ENCODE measurements at regions not wholly inside any gene's neighbourhood (a gene's known extent, or its start where the extent isn't known, plus 50 kb on each side); places are given as distances from the start of the nearest gene placed in this dataset.

DNA sequence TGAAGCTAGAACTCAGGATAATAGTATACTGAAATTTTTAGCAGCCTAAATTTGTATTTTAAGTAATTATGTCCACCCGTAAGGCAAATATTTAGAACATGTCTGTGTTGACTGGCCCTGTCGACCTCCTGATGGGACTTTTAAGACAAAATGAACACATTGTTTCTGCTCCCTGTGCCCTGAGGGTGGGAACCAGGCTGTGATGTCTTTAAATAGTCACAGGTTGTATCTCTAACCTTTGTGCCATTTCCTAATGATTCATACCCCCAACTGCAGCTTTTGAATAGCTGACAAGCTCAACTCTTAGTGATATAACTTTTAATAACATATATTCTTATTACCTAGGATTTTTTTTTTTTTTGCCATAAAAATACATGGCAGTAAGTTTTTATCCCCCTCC, 494.9 kb upstream of the AKR1E2 start:
- DNase-seq = no peak

DNA sequence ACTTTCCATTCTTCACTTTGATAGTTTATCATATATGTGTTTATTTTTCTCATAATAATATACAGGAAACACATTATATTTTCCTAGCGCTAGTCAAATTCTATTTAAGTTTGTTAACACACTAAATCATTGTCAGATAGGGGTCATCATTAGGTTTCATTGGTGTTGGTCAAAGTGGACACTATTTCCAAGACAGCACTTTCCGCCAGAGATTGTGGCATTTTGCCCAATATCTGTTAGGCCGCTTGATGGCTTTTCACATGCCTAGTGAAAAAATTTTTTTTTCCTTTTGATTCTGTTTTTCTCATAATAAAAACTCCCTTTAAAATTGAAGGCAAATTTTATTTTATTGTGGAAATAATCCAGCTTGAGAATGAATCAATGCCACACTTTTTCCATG, 495.4 kb upstream of the AKR1E2 start:
- no peak for DNase-seq

- DNase-seq = no peak
Measured at GRCh38 chr10:4329225-4329624, 496.8 kb upstream of the AKR1E2 start.

DNA sequence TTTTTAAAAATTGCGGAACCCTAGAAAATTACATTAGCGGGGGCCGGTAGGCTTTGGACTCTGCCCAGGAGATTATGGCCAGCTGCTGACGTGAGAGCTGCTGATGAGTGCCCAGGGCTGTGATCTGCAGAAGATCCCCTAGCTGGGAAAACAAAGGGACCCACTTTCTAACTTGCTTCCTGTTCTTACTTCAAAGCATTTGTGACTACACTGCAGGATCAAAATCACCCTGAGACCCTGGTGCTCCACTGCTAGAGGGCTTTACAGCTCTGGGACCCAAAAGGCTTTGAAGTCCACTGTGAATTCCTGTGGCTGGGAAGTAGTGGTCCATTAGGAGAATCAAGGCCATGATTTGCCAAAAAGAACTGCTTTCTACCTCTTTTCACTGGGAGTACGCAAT, 499.4 kb upstream of the AKR1E2 start:
- DNase-seq = no peak

- no peak for DNase-seq
Measured at GRCh38 chr10:4319870-4320367, 506.1 kb upstream of the AKR1E2 start.

GRCh38 chr10:4316161-4316810, 509.7 kb upstream of the AKR1E2 start:
- DNase-seq = no peak

- no peak for DNase-seq
Measured at GRCh38 chr10:4315551-4315950, 510.5 kb upstream of the AKR1E2 start.

DNA sequence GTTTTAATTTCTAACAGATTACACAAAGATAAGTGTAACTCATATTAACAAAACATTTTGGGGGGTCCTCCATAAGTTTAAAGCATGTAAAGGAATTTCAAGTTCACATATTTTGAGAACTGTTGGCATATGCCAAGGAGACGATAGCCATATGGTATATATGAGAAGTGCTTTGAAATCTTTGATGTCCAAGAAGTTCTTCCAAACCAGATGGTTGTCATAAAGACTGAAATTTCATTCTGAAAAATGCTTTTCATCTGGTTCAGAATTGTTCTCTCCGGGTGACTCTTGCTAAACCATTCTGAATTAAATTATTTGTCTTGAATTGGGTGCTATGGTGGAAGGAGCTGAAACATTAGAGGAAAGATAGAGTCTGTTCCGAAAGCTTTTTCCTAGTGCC, 513.0 kb upstream of the AKR1E2 start:
- no peak for DNase-seq

DNA sequence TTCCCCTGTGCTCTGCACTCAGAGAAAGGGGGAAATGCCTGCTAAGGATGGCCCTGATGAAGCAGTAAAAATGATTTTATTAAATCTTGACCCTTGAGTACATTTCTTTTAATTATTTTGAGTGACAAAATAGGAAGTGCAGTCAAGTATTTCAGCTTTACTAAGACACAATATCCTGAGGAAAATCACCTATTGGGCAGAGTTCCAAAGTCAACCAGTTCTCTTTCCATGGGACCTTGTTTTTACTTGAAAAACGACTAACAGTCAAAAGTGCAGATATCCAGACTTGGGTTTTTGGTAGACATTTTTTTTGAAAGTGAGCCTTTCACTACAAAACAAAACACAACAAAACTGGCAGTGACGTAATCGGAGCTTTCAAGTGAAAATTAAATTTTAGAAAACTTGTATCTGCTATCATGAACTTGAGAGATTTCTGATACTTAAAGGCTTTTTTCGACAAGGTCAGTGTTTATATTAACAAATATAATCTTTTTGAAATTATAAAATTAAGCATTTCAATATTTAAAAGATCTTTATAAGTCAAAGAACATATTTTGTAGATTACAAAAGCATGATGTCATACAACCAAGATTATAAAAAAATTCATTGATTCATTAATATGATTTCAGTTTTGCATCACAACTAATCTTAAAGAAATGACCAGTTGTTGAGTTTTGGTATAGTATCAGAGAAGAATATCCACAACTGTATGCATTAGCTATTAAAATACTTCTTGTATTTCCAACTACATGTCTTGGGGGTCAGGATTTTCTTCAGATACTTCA, 513.8 kb upstream of the AKR1E2 start:
- no peak for DNase-seq

DNA sequence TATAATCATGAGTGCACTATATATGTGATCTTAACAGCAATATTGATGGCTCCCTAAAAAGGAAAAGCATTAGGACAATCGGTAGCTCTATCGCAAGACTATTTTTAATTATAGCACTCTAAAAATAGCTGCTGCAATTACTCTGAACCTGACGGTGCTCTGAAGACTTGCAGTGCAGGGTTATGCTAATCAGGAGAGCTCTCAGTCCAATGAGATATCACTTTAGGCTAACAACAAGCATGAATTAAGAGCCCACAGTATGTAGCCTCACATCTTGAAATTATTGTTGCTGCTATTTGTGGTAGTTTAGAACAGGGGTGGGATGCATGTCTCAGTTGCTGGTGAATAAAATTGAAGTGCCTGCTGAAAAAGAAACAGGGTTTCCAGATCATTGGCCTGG, 515.8 kb upstream of the AKR1E2 start:
- DNase-seq = no peak

DNA sequence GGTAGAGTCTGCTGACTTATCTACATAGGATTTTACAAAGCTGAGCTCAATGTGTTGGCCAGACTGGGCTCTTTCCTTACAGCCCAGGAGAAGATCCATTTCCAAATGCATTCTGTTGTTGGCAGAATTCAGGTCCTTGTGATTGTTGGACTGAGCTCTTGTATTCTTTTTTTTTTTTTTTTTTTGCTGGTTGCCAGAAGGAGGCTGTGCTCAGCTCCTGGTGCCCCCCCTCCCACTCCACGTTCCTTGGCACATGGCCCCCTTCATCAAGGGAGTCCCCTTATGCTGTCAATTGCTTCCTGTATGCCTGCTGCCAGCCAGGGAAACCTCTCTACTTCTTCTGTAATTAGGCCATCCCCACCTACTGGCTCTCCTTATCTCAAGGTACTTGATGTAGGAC, 518.1 kb upstream of the AKR1E2 start:
- DNase-seq = no peak

- DNase-seq = no peak
Measured at GRCh38 chr10:4306871-4307270, 519.1 kb upstream of the AKR1E2 start.

DNA sequence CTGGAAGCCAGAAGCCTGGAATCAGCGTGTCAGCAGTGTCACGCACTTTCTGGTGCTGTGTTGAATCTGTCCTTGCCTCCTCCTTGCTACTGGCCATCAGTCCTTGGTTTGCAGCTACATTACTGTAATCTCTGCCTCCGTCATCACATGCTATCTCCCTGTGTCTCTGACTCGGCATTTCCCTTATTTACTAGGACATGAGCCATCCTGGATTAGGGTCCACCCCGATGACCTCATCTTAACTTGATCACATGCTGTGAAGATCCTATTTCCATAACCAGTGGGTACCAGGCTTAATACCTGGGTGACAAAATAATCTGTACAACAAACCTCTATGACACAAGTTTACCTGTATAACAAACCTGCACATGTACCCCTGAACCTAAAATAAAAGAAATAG, 518.0 kb upstream of the KLF6 start:
- DNase-seq = no peak

DNA sequence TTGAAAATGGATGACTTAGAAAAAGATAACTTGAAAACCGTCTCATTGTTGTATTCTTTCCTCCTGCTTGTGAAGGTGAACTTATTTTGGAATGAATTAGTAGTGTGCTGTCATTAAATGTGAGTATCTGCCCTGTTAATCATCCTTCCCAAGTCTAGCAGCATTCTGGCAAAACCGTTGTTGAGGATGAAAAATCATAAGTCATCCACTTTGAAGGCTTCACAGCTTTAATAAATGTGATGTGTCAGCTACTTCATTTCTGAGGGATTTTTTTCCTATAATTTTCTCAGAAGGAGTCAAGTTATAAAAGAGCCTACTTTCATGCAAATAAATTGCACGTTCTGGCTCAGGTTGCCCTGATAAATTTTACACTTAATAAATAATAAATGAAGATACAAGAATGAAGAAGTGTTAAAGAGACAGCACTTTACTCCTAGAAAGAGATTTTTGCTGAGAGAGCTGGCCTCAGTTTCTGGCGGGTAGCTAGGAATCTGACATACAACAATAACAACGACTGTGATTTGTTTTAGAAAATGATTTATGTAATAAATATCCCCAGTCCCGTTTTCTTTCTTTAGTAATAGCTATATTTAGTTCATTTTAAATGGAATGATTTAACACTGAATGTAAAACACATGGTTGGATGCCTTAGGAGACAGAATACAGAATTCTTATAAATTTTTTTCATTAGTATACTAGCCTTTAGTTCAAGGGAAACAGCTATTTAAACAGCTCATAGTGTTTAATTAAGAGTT, 516.5 kb upstream of the KLF6 start:
- no peak for DNase-seq

DNA sequence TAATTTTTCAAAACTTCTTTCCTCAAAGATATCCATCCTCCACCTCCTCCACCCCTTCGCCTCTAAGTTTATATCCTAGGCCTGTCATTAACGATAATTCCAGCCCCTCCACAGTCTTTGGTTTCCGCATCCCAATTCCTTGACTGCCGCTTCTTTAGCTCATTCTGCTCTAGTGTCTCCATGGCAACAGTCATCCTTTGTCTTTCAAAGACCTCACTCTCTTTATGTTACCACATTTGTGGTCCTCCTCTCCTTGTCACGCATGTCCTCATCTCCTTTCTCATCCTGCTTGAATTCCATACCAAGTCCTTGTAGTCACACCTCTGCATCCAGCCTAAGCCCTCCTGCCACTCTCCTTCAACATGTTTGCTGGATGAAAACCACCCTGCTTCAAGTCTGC, 511.2 kb upstream of the KLF6 start:
- DNase-seq = no peak

- DNase-seq = no peak
Measured at GRCh38 chr10:4294996-4295792, 510.2 kb upstream of the KLF6 start.

DNA sequence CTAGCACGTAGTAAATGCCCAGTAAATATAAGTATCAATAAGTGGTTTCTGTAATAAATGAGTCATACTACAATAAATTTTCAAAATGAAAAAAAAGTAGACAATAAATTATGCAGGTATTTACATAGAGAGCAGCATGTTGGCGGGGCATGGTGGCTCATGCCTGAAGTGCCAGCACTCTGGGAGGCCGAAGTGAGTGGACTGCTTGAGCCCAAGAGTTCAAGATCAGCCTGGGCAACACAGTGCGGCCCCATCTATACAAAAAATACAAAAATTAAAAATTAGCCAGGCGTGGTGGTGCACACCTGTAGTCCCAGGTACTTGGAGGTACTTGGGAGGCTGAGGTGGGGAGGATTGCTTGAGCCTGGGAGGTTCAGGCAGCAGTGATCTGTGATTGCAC, 509.3 kb upstream of the KLF6 start:
- no peak for DNase-seq

DNA sequence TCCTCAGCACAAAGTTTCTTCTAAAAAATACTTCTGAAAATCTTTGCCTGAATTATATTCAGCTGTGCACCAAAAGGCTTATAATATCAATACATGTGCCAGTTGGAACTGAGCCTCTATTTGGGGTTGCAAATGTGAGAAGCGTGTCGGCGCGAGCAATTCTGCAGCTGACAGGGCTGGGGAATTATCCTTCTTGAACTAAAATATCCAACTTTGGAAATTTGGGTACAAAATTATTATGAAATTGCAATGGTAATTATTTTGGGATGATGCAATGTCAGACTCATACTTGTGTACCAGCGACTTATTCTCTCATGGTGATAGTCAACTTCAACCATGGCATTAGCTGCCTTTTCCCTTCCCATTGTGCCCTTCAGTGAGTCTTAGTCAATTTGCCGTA, 507.0 kb upstream of the KLF6 start:
- DNase-seq = no peak

DNA sequence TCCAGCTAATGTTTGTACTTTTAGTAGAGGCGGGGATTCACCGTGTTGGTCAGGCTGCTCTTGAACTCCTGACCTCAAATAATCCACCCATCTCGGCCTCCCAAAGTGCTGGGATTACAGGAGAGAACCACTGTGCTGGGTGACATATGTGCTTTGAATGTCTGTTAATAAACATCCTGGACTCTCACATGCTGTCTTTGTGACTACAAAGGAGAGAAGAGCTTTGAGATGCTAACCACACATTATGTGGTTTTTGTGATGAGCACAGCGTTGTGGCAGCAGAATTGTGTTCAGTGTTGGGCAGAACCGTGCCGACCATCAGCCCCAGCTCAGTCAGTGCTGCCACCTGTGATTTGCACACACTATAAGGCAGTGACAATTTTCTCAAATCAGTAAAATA, 500.1 kb upstream of the KLF6 start:
- no peak for DNase-seq

GRCh38 chr10:4283846-4284610, 499.0 kb upstream of the KLF6 start:
- DNase-seq = no peak

DNA sequence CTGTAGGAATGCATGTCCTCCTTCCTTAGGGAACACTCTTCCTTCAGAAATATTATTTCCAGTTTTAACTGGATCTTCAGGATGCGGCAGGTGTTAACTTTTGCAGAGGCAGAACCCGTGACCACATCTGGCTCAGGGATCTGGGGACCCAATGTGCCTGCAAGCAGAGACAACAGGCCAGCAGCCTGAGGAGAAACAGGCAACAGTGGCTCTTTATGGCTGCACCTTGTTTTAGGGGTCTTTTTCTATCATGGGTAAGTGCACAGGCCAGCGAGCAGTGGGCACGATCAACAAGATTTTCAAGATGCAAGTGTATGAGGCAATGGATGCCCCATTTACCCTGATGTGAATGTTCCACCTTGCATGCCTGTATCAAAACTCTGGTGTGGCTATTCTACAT, 497.5 kb upstream of the KLF6 start:
- DNase-seq = no peak

DNA sequence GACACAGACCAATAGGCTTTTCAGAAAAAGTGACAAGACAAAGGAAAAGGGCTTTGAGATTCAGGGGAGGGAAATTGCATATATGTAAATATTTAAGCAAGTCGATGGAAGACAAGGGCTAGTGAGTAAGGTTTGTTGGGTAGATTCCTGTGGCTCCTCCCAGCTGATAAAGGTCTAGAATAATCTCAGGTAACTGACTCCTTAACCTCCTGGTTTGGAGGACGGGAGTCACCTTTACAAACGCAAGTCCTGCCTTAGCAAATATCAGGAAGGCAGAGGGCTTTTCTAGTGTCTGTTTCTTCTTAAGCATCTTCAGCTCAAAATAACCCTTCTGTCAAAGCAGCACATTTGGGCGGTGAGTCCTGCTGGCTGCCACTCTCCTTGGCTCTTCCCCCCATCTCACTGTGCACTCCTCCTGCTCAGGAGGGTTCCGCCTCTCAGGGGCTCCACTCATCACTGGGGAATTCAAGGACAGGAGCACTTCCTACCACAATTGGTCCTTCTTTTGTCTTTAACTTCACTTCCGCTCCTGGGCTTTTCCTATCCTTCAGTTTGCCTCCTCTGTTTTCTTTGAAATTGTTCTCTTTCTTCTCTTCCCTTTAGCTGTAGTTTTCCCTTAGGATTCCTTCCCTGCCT, 496.3 kb upstream of the KLF6 start:
- no peak for DNase-seq

All from stimulated activated CD4-positive, alpha-beta T cell treated with anti-CD3 and anti-CD28 coated beads, Interleukin-12 subunit alpha, Interleukin-12 subunit beta, amount 100 ng/mL, for 4 hours (primary cell).